Amygdala (tissue), 56 donors: ENCODE measurements at regions not wholly inside any gene's neighbourhood (a gene's known extent, or its start where the extent isn't known, plus 50 kb on each side); places are given as distances from the start of the nearest gene placed in this dataset.
A peak's percentile ranks its signal among the peaks of the same experiment; 100 is the strongest.

ENCODE experiments used
- DNase-seq, 56 donors: peaks; one replicate each; lab custom pipeline; 2025; lab: John Stamatoyannopoulos, UW

DNA sequence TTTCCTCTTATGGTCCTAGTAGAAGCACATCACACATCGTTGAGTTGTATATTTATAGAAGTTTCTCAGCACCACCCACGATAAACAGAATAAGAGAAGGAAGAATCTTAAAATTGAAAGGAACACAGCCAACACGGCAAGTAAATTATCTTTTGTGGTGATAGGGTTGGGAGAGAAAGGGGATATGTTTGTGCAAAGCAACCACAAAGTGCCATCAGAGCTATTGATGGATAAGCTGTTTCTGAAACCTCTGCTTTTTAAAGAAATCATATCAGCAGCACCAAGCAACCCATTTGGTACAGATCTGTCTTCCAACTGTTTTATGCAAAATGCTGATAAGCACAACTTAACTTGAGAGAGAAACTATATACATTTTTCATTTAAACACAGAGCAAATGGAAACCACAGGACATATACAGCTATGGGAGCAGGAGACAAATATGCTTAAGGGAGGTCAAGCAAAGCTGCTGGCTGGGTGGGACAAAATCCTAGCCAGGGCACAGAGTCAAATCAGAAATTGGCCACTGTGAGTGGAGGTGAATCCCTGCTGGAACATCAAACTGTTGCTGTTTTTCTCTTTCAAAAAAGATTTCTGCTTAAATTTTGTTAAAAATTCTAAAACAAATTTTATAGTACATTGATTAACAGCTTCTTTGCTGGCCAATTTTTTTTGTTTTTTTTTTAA is 194.0 kb upstream of the HHIP start:
- no peak for DNase-seq

DNA sequence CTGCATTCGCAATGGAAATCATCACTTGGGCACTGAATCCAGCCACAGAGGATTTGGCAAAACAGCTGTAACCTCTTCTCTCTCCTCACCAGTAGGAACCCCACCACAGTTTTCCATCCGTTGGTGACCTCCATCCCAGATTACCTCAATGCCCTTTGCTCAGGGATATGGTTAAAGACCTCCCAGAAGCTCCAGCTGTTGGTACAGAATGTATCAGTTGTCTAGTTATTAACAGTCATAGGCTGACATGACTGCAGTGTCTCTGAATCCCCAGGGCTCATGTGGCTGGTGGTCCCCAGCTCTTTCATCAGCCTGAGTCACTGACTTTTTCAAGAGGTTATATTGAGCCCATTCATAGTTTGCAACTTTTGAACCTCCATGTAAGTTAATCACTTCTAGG is 189.8 kb upstream of the HHIP start:
- DNase-seq: no peak

DNA sequence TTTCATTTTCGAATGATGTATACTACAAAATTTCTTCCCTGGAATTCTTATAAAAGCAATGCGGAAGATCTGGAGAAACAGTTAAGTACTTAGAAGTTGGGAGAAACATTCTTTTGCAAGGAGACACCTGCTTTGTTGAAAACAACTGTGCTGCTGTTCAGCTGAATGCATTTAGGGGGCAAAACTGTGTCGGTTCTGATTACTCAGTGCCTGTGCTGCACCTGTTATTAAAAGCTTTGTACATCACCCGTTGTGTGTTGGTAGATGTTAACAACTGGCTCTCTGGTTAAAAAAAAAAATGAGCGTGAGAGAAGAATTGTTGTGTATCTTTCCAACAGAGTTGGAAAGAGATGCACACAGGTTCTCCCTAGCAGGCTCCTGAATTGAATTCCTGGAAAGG is 184.1 kb upstream of the HHIP start:
- DNase-seq: no peak

GRCh38 chr4:144463236-144463635 is 182.7 kb upstream of the HHIP start:
- DNase-seq: no peak

GRCh38 chr4:144463896-144464295 is 182.1 kb upstream of the HHIP start:
- no peak for DNase-seq

DNA sequence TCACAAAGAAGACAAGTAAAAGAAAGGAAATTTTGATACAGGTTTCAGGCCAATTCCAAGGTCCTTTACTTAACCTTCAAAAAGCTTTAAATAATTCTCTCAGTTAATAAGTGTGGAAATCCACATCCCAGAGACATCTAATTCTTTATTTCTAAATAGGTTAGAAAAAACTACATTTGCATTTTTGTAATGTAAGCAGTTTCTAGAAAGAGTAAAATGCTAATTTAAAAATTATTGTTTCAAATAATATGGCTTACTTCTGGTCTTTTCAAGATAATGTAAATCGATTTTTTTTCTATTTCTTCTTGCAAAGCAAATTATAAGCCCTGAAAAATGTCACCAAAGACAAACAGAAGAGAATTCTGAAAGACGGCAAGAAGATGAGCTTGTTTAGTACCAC is 180.4 kb upstream of the HHIP start:
- no peak for DNase-seq

DNA sequence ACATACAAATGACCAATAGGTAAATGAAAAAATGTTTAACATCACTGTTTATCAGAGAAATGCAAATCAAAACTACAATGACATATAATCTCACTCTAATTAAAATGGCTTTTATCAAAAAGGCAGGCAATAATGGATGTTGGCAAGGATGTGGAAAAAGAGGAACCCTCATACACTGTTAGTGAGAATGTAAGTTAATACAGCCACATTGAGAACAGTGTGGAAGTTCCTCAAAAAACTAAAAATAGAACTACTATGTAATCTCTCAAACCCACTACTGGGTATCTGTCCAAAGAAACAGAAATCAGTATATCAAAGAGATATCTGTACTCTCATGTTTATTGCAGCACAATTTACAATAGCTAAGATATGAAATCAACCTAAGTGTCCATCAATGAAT is 165.9 kb upstream of the HHIP start:
- no peak for DNase-seq

GRCh38 chr4:144489831-144490230 is 156.1 kb upstream of the HHIP start:
- DNase-seq: no peak

DNA sequence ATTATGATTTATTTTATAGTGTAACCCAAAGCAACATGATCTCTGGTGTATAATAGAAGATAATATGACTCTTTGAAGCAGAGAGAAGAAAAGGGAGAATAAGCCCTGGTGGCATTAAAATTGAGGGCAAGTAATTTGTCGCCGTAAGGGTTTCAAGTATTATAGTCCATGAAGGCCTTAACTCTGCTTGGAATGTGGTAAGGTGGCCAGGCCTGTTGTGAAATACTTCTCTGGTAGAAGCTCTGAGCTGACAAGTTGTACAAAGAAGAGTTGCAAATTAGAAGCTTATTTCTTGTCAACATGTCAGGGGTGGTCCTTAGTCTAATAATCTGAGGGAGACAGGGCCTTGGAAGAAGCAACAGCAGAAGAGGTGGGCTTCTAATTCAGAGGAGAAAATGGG is 151.7 kb upstream of the HHIP start:
- DNase-seq: no peak

GRCh38 chr4:144495944-144496343 is 150.0 kb upstream of the HHIP start:
- DNase-seq: no peak

DNA sequence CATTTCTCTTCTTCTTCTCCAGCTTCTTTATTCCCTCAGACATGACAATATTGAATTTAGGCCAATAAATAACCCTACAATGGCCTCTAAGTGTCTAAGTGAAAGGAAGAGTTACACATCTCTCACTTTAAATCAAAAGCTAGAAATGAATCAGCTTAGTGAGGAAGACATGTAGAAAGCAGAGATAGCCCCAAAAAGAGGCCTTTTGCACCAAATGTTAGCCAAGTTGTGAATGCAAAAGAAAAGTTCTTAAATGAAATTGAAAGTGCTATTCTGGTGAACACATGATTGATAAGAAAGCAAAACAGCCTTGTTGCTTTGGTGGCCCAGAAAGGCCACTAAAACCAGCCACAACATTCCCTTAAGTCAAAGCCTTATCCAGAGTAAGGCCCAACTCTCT is 146.2 kb upstream of the HHIP start:
- no peak for DNase-seq

DNA sequence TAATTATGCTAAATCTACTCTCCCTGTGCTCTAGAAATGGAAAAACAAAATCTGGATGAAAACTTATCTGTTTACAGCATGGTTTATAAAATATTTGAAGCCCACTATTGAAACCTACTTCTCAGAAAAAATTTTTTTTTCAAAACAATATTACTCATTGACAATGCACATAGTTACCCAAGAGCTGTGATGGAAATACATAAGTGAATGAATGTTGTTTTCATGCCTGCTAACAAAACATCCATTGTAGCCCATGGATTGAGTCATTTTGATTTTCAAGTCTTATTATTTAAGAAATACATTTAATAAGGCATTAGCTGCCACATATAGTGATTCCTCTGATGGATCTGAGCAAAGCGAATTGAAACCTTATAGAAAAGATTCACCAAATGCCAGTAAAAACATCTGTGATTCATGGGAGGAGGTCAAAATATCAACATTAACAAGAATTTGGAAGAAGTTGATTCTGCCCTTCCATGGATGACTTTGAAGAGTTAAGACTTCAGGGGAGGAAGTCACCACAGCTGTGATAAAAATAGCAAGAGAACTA is 144.7 kb upstream of the HHIP start:
- DNase-seq: no peak

GRCh38 chr4:144504883-144505282 is 141.1 kb upstream of the HHIP start:
- no peak for DNase-seq

DNA sequence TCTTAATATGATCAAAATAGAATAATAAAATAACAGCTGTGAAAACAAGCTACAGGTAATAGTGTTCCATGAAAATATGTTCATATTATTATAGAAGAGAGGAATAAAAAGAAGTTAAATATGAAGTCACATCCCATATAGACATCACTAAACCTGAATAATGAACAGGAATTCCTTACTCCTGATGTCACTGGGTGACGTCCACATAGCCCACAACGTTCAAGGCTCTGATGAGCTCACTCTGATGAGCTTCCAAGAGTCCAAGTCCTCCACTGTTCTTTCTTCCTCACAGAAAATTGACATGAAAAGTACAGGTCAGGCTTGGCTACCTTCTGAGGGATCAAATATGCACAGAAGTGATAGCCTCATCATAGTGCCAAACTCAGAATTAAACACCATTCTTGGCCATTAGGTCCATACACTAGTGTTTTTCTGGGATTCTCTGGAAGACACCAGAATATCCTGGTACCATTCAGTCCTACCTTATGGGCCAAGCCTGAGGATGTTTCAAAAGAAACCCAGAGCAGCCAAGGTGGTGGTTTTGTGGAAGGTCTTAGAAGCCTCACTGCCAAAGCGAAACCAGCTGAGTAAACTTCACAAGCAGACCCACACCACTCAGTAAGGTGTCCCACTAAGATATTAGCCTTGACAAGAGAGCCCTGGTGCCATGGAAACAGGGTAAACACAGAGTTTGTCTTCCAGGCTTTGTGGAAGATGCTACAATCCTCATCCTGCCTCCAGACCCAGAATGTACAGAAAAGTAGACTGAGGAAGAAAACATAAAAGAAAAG is 138.4 kb upstream of the HHIP start:
- no peak for DNase-seq

GRCh38 chr4:144509088-144510015 is 136.6 kb upstream of the HHIP start:
- no peak for DNase-seq

GRCh38 chr4:144514736-144515135 is 131.2 kb upstream of the HHIP start:
- no peak for DNase-seq

- DNase-seq: no peak
Observed at GRCh38 chr4:144518181-144518895, 127.6 kb upstream of the HHIP start.

DNA sequence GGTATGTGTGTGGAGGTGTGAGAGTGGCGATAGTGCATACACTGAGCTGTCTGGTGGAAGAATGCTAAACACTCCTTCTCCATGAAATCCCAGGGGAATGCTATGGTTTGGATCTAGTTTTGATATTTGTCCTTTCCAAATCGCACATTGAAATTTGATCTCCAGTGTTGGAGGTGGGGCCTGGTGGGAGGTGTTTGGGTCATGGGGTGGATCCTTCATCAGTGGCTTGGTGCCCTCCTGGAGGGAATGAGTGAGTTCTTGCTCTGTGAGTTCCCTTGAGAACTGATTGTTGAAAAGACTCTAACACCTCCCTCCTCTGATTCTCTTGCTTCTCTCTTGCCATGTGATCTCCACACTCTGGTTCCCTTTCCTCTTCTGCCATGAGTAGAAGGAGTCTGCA is 114.1 kb upstream of the HHIP start:
- DNase-seq: no peak

DNA sequence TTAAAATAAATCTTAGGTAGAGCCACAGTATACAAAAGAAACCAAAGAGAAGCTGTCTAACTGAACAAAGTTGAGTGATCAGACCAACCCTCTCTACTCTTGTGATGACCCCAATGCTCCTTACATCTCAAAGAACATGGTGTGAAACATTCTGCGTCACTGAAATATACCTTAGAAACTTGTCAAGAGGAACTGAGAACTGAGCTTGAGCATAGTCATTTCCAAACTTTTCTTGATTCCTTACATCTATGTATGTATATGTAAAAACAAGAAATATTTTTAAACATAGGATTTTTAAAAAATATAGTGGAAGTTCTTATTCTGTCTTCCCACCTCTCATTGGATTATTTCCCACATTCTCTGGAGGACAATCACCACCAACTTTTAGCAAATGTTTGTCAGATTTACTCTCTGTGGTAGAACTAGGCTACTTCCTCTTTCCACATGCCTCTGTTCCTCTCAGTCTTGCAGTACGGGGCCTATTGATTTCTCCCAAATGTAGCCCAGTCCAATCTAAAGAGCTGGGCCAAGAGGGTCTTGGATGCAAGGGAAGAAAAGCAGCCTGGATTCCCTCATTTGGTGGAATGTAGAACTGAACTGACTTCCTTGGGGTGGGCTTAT is 98.2 kb upstream of the HHIP start:
- no peak for DNase-seq

- peak in 1 of 56 donors; percentile 0 for DNase-seq
Observed at GRCh38 chr4:144556636-144557035, 89.3 kb upstream of the HHIP start.
